Mucosa of descending colon (tissue), 3 donors: ENCODE measurements at regions not wholly inside any gene's neighbourhood (a gene's known extent, or its start where the extent isn't known, plus 50 kb on each side); places are given as distances from the start of the nearest gene placed in this dataset.
"Not testable (repeated sequence)": the region's sequence is repeated elsewhere in the genome, so short reads cannot be mapped to it uniquely, and the experiment has no call there.

ENCODE experiments used
- ATAC-seq: fragments of 200-7000 bp; cut with Tn5 transposase; one replicate; pipeline ENCODE4 v1.9.1; 2020; ENCODE audit warnings: mild to moderate bottlenecking, moderate library complexity
- DNase-seq, 3 donors: peaks; one replicate each; pipeline ENCODE4 v3.0.0-alpha.2; 2020
- H3K36me3 ChIP-seq: fragments of 200-600 bp; one replicate; pipeline ENCODE4 v1.8.0; 2021; ENCODE audit warnings: low read depth, mild to moderate bottlenecking
- H3K4me1 ChIP-seq: fragments of 200-600 bp; one replicate; pipeline ENCODE4 v1.8.0; 2021; ENCODE audit warnings: low read depth, mild to moderate bottlenecking
- H3K4me3 ChIP-seq: fragments of 200-600 bp; one replicate; pipeline ENCODE4 v1.8.0; 2021; ENCODE audit warnings: mild to moderate bottlenecking
- H3K9me3 ChIP-seq: fragments of 200-600 bp; one replicate; pipeline ENCODE4 v1.8.0; 2021; ENCODE audit warnings: mild to moderate bottlenecking
- CTCF ChIP-seq: fragments of 200-600 bp; IDR thresholded peaks from one replicate; pipeline ENCODE4 v1.8.0; 2022; ENCODE audit warnings: antibody characterized with exemption, mild to moderate bottlenecking
- intact Hi-C, 2 donors: fragments of 100-400 bp; cut with DNase I in 1 of 2; cut with micrococcal nuclease in 1 of 2; formaldehyde crosslinking; loops; one replicate each; pipeline versions ENCODE4 v1.11.0 to v1.11.1; 2022; cut with DNase I, micrococcal nuclease
- donor health status: DM: no; HTN: no; CAD: no; lungs with moderate emphysema.
- donor health status: DM: no; HTN: no; CAD: no.
- donor health status: DM: no; HTN: yes; CAD: no.

- TF ChIP-seq CTCF: no peak
- DNase-seq (no peak), ATAC-seq (no peak)
- Histone ChIP-seq H3K4me1 (no peaks in the 10 kb centered on the region), H3K36me3 (no peaks in the 10 kb centered on the region), H3K4me3 (no peak overlapping the region), H3K9me3 (no peaks in the 10 kb centered on the region)
- intact Hi-C loops: no loop called here
These were observed 389.7 kb downstream of the RAP2B start for GRCh38 chr3:153551536-153552285.

GRCh38 chr3:153552887-153553604 is 391.0 kb downstream of the RAP2B start:
- H3K4me1 ChIP-seq: no peaks in the 10 kb centered on the region

GRCh38 chr3:153553605-153553945 is 391.5 kb downstream of the RAP2B start:
- Histone ChIP-seq H3K9me3 (no peaks in the 10 kb centered on the region), H3K36me3 (no peaks in the 10 kb centered on the region), H3K4me3 (no peak overlapping the region), H3K4me1 (no peaks in the 10 kb centered on the region)
- intact Hi-C loops: no loop called here
- ATAC-seq (no peak), DNase-seq (no peak)
- no peak for TF ChIP-seq CTCF

More at GRCh38 chr3:153552887-153553604, 391.0 kb downstream of the RAP2B start:
- ATAC-seq (no peak), DNase-seq (no peak)
- intact Hi-C loops: no loop called here
- Histone ChIP-seq H3K36me3 (no peaks in the 10 kb centered on the region), H3K9me3 (no peaks in the 10 kb centered on the region), H3K4me3 (no peak overlapping the region)
- TF ChIP-seq CTCF: no peak

- Histone ChIP-seq H3K4me3 (no peak overlapping the region), H3K4me1 (no peaks in the 10 kb centered on the region), H3K9me3 (peaks cover 12% of the 10 kb centered on the region), H3K36me3 (no peaks in the 10 kb centered on the region)
- no peak for TF ChIP-seq CTCF
- no peak for DNase-seq
- no peak for ATAC-seq
- intact Hi-C loops: no loop called here
These were observed 393.9 kb downstream of the RAP2B start for GRCh38 chr3:153555919-153556318.

- H3K4me1 ChIP-seq, ATAC-seq, DNase-seq, H3K4me3 ChIP-seq, intact Hi-C loops, H3K36me3 ChIP-seq: not testable (repeated sequence)
- peaks cover 25% of the 10 kb centered on the region for H3K9me3 ChIP-seq
These were observed 397.3 kb downstream of the RAP2B start for GRCh38 chr3:153559366-153559765.

GRCh38 chr3:153567011-153567410 is 405.0 kb downstream of the RAP2B start:
- no peaks in the 10 kb centered on the region for H3K4me1 ChIP-seq
- H3K4me3 ChIP-seq: no peak overlapping the region
- H3K36me3 ChIP-seq: no peaks in the 10 kb centered on the region
- intact Hi-C loops: no loop called here
- DNase-seq (no peak), ATAC-seq (no peak)
- peaks cover 19% of the 10 kb centered on the region for H3K9me3 ChIP-seq
- no peak for TF ChIP-seq CTCF
